GM18907 (cell line): ENCODE measurements at regions not wholly inside any gene's neighbourhood (a gene's known extent, or its start where the extent isn't known, plus 50 kb on each side); places are given as distances from the start of the nearest gene placed in this dataset.

ENCODE experiments used
- ATAC-seq: cut with Tn5 transposase; IDR thresholded peaks from one replicate; pipeline ENCODE4 v1.9.1; 2021; ENCODE audit warnings: mild to moderate bottlenecking, moderate library complexity; ENCODE audit not compliant: unreplicated experiment

DNA sequence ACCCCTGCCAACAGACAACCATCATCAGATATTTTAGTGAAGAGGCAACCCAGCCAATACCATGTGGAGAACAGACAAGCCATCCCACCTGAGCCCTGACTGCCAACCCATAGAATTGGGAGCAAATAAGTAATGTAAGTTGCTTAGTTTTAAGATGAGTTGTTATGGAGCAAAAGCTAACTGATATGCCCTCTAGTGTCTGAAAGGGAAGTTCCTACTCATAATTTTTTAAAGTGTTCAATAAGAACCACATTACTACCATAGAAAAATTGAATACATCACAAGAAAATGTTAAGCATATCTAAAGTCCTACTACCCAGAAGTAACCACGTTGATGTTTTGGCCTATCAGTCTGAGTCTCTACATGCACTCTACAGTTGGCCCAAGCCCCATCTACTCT lies 50.8 kb upstream of the SLC36A4 start:
- no peak for ATAC-seq

- no peak for ATAC-seq
Measured at GRCh38 chr11:93249459-93250220, 51.8 kb upstream of the SLC36A4 start.

- no peak for ATAC-seq
Measured at GRCh38 chr11:93250326-93250725, 52.5 kb upstream of the SLC36A4 start.

DNA sequence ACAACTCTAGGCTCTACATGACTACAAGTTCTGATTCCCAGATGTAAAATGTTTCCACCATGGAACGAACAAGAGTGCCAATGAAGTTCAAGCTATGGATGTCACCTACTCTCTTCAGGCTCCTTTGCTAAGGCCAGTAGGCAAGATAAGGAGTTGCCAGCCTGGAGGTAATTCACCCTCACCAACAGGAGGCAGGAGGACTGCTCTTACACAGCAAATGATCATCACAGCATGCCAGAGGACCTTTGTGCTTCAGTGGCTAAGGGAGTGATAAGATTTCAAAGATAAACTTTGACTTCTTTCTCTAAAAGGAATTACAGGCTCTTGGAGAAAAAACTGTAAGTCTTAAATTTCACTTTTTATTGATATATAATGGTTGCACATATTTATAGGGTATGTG lies 54.1 kb upstream of the SLC36A4 start:
- no peak for ATAC-seq

- ATAC-seq, result no peak
Measured at GRCh38 chr11:93253111-93253510, 55.3 kb upstream of the SLC36A4 start.

DNA sequence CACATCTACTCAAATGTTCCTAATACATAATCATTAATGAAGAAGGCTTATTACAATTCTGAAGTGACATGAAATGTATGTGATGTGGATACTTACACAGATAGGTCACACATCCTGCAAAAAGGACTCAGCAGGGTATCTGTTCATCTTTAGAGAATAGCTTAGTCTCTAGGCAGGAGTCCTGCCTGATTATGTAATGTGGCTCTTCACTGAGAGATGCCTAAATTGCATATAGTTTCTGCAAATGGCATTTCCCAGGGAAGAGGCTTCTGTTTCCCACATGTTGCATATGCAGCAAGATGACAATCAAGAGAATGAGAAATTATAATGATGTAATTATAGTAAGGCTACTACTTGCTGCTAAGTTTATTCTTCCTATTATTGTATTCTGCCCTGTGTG lies 58.8 kb upstream of the SLC36A4 start:
- no peak for ATAC-seq

DNA sequence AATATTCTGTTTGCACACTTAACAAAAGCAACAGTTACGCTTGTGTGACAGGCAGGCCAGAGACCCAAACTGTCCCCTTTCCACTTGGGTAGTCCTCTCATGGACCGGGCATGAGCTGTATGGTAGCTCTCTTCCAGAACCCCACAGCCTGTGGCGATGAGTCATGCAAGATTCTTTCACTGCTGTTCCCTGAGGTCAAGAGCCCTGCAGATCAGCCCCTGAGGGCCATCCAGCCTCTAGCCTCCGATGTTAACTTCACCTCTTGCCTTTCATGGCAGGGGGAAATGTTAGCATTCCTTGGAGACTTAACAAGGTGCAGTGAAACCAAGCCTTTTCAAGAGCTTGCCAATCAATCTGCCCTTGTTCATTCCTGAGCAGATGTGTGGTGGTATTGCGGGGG lies 63.2 kb upstream of the DEUP1 start:
- ATAC-seq, result no peak

DNA sequence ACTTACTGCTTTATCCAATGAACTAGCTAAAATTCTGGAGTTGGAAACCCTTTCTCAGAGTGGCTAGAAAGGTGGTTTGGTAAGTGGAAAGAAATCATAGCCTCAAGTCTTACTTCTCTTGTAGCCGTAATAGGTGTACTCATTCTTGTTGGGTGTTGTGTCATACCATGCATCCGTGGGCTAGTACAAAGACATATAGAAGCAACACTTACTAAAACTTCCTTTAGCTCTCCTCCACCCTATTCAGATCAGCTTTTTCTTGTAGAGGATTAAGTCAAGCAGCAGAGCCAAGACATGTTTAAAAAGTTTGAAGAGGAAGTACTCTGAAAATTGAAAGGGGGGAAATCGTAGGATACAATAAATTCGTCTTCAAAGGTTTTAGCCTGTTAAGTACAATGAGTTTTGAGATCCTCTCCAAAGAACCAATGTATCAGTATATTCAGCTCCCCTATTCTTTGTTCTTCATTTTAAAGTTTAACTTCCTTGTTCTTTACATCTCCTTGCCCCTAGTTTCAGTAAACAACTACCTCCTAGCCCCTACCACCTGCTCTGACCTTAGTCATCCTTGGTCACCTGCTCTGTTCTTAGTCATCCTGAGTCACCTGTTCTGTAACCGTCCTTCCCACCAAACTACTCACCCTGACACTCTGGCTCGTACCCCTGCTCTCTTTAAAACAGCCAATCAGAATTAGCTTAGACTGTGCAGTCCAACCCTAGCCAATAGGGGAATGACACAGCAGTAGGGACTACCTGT lies 62.1 kb upstream of the DEUP1 start:
- no peak for ATAC-seq

DNA sequence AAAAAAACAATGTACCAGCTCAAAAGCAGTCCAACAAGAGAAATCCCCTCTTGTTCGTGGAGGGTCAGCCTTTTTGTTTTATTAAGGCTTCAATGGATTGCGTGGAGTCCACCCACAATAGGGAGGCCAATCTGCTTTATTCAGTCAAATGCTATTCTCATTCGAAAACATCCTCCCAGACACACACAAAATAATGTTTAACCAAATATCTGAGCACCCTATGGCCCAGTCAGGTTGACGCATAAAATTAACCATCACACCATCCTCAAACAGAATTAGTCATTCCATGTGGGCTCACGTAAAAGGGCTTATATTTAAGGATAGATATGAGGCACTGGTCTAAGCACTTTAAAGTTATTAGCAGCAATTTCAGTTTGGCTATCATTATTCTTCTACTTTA lies 58.9 kb upstream of the DEUP1 start:
- ATAC-seq, result no peak

- ATAC-seq, result no peak
Measured at GRCh38 chr11:93274851-93275250, 55.7 kb upstream of the DEUP1 start.

DNA sequence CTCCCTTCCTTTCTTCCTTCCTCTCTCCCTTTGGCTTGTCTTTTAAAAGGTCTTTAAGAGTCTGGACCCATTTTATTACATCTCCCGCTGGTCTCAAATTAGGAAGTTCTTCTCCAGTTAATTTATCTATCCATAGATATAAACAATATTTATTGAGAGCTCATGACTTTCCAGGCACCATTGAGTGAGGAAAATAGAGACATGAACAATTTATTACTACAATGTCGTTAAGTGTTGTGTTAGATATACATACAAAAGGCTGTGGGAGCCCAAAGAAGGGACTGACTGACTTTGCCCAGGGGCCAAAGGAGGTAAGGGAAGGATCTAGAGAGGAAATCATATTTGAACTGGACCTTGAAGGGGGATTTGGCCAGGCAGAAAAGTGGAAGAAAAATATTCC lies 51.6 kb upstream of the DEUP1 start:
- no peak for ATAC-seq

GRCh38 chr11:93279851-93280347 lies 50.6 kb upstream of the DEUP1 start:
- peak; percentile 81 for ATAC-seq
